NCI-H345 (cell line): ENCODE measurements at regions not wholly inside any gene's neighbourhood (a gene's known extent, or its start where the extent isn't known, plus 50 kb on each side); places are given as distances from the start of the nearest gene placed in this dataset.
"Not testable (repeated sequence)": the region's sequence is repeated elsewhere in the genome, so short reads cannot be mapped to it uniquely, and the experiment has no call there.

Source experiments
- DNase-seq: peaks from one replicate; lab custom pipeline; 2025; lab: John Stamatoyannopoulos, UW

DNA sequence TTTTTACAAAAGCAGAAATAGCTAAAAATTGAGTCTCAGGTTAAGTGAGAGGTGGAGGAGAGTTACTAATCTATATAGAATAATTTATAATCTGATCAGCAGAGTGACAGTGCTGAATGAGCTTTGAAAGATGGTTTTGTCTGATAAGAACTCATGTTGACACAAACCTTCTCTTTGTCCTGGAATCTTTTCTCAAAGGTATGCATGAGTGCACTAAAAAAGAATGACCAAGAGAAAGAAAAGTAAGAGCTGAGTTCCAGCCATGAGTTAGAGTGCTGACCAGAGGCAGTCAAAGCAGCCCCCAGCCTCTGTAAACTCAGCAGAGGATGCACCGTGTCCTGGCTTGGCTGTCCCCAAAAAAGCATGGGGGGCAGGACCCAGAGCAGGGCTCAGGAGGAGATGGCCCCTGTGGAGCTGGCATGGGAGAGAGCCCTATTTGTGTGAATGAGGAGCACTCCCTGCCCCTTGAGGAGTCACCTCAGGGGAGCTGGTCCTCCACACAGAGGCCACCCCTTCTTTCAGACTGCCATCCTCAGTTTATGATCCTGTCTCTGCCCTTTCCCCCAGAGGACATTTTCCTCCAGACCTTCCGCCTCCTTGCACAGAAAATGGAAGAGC is 129.8 kb downstream of the SEC23A start:
- DNase-seq, result no peak

DNA sequence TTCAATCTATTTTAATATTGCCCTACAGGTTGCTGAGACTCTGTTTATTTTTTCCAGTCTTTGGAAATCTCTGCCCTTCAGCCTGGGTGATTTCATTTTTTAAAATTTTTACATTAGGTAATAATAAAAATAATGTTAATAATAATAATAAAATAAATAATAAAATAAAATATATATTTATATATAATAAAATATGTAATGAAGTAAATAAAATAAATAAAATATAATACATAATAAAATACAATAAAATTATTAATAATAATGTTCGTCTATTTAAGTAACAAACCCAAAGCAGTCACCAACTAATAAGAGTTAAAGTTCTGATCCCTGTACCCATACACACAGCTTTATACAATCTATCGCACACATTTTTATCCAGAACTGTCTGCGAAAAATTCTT is 130.5 kb downstream of the SEC23A start:
- DNase-seq, result no peak

- no peak for DNase-seq
Measured at GRCh38 chr14:38971258-38971921, 131.6 kb downstream of the SEC23A start.

DNA sequence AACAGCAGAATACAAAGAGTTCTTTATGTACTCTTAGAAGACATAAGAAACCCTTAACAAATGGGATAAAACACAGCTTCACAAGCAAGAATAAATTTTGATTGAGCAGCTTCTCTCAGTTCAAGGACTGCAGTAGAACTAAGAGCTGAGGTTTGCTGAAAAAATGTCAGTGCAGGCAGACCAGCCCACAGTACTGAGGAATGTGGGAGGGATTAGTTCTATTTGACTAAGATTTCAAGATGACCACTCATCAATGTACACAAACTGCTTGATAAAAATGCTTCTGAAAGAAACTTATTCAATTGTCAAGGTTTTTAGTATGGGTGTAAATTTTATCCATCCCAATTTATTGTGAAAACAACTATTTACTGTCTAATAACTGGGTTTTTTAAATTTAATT is 138.4 kb downstream of the SEC23A start:
- DNase-seq, result no peak

- no peak for DNase-seq
Measured at GRCh38 chr14:38960946-38961531, 142.0 kb downstream of the SEC23A start.

DNA sequence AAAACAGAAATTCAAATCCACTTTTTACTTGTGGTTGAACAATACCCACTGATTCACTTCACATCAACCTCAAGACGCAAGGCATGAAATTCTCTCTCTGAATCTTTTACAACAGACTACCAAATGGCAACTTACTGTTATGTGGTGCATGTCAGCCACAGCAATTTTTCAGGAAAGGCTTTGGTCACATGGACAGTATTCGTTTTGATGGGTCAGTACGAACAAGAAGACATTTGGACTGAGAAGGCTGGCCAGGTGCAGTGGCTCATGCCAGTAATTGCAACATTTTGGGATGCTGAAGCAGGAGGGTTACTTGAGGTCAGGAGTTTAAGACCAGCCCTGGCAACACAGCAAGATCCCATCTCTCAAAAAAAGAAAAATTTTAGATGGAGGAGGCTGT is 144.0 kb downstream of the SEC23A start:
- no peak for DNase-seq

DNA sequence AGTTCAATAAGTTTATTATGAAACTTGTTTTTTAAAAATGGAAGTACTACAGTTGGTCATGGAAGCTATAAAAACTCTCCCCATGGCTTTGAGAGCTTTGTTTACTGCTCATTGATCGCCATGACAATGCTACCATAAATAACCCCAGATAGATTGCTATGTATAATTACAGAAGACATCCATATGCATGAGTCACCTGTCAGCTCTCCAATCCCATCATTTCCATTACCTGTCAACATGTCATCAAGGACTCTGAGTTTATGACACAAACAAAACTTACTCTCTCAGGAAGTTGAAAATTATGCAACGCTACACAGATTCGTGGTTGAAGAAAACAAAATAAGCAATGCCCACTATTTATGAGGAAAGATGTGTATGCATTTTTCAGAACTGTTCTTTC is 144.4 kb downstream of the SEC23A start:
- no peak for DNase-seq

GRCh38 chr14:38951451-38951850 is 151.6 kb downstream of the SEC23A start:
- DNase-seq, result no peak

- DNase-seq, result no peak
Measured at GRCh38 chr14:38950676-38951075, 152.4 kb downstream of the SEC23A start.

DNA sequence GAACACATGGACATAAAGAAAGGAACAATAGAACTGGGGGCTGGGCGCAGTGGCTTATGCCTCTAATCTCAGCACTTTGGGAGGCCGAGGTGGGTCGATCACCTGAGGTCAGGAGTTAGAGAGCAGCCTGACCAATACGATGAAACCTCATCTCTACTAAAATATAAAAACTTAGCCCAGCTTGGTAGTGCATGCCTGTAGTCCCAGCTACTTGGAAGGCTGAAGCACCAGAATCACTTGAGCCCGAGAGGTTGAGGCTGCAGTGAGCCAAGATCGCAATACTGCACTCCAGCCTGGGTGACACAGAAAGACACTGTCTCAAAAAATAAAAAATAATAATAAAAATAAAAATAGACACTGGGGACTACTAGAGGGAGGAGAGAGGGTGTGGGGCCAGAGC is 154.5 kb downstream of the SEC23A start:
- no peak for DNase-seq

DNA sequence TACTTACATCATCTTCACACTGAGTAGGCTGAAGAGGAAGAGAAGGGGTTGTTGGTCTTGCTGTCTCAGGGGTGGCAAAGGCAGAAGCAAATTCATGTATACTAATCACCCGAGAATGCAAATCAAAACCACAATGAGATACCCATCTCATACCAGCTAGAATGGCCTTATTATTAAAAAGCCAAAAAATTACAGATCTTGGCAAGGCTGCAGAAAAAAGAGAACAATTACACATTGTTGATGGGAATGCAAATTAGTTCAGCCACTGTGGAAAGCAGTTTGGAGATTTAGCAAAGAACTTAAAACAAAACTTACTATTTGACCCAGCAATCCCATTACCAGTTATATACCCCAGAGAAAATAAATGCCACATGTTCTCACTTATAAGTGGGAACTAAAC is 154.9 kb downstream of the SEC23A start:
- no peak for DNase-seq

DNA sequence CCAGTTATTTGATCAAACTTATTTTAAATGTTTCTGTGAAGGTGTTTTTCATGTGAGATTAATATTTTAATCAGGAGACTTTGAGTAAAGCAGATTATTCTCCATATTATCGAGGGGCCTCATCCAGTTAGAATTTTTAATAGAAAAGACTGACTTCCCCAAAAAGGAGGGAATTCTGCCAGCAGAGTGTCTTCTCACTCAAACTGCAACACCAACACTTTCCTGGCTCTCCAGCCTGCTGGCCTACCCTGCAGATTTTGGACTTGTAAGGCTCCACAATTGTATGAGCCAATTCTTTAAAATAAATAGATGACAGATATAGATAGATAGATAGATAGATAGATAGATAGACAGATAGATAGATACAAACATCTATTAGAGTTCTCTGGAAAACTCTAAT is 155.7 kb downstream of the SEC23A start:
- no peak for DNase-seq

DNA sequence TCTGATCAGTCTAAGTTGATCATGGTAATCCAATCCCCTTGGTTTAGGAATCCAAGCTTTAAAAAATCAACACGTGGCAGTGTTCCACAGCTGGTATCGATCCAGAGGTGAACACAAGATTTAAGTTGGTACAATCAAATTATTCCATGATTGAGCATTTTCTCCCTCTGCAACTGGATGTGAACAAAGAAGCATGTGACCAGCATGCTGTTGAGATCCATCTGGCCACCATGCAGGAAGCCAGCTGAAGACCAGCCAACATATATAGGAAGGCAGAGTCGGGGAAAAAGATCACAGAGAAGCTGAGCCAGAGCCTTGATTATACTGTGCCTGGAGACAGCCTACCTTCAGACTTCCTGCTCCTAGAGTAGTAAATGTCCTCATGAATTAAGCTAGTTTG is 158.3 kb downstream of the SEC23A start:
- DNase-seq, result no peak

DNA sequence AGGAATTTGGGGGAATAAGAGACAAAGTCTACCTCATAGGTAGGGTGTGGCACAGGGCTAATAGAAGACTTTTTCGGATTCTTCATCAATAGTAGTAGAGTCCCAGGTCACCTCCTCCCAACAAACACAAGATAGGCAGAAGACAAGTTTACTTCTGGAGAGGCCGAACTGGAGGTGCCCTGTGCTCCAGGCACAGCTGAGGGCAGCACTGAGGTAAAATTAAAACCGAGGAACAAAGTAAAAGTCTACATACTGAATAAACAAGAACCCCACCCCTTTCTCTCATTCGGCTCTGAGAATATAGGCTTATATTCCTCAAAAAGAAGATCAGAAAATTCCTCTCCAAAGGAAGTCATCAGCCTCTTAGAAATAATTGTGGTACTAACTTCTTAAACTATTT is 161.5 kb downstream of the SEC23A start:
- no peak for DNase-seq

DNA sequence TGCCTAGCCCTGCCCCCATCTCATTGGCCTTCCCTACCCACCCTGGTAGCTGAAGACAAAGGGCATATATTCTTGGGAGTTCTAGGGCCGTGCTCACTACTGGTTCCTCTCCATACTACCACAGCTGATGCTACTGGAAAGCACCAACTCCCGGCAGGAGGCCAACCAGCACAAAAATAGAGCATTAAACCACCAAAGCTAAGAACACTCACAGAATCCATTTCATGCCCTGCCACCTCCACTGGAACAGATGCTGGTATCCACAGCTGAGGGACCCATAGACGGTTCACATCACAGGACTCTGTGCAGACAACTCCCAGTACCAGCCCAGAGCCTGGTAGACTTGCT is 170.4 kb downstream of the SEC23A start:
- not testable (repeated sequence) for DNase-seq

- DNase-seq, result no peak
Measured at GRCh38 chr14:38931969-38932652, 170.9 kb downstream of the SEC23A start.

- DNase-seq, result no peak
Measured at GRCh38 chr14:38930898-38931297, 172.1 kb downstream of the SEC23A start.

DNA sequence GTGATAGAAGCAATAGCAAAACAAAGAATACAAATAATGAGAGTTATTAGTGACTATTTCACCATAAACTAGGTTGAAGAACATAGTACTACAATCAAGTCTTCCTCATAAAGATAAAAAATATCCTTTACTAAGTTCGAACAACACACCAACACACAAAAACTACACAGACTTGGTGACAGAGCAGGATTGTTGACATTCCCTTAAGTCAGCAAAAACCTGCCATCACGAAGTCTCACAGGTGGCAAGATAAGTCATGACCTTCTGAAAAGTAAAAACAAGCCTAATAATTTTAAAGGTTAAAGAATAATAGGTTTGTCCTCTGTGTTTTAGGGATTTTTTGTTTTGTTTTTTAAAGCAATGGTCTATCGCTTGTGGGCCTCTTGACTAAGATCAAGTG is 173.0 kb downstream of the SEC23A start:
- DNase-seq, result no peak

GRCh38 chr14:38929416-38929815 is 173.6 kb downstream of the SEC23A start:
- DNase-seq, result no peak

DNA sequence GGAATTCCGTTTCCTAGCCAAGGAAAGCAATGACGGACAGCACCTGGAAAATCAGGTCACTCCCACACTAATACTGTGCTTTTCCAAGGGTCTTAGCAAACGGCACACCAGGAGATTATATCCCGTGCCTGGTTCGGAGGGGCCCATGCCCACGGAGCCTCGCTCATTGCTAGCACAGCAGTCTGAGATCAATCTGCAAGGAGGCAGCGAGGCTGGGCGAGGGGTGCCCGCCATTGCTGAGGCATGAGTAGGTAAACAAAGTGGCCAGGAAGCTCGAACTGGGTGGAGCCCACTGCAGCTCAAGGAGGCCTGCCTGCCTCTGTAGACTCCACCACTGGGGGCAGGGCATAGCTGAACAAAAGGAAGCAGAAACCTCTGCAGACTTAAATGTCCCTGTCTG is 181.1 kb downstream of the SEC23A start:
- DNase-seq, result not testable (repeated sequence)

DNA sequence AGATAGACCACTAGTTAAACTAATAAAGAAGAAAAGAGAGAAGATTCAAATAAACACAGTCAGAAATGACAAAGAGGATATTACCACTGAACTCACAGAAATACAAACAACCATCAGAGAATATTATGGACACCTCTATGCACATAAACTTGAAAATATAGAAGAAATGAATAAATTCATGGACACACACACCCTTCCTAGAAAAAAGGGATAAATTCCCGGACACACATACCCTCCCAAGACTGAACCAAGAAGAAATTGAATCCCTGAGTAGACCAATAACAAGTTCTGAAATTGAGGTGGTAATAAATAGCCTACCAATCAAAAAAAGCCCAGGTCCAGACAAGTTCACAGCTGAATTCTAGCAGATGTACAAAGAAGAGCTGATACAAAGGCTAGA is 187.9 kb downstream of the SEC23A start:
- no peak for DNase-seq

GRCh38 chr14:38910092-38910491 is 192.9 kb downstream of the SEC23A start:
- DNase-seq, result no peak

DNA sequence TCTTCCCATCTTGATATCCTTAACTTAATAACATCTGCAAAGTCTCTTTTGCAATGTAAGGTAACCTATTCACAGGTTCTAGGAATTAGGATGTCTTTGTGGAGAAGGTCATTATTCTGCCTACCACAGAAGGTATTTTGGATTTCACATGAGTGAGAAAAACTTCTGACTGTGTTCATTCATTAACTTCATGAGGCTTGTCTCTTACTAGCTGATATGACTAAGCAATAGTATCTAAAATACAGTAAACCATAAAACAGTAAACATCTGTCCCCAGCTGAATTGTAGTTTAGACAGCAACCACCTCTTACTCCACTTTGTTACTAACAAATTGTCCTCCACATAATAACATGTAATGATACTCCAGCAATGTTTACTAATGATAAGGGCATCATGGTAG is 198.1 kb downstream of the SEC23A start:
- DNase-seq, result no peak
